Panc1 (cell line): ENCODE measurements at regions not wholly inside any gene's neighbourhood (a gene's known extent, or its start where the extent isn't known, plus 50 kb on each side); places are given as distances from the start of the nearest gene placed in this dataset.

Source experiments
- CTCF ChIP-seq: fragments of 450-650 bp; IDR thresholded peaks from 2 replicates; pipeline ENCODE4 v1.5.1; 2017; ENCODE audit warnings: mild to moderate bottlenecking
- SIN3A ChIP-seq: IDR thresholded peaks from 2 replicates; pipeline ENCODE4 v1.6.1; 2012; ENCODE audit warnings: low read depth, mild to moderate bottlenecking, low read length, moderate library complexity, borderline replicate concordance; ENCODE audit not compliant: insufficient read depth

DNA sequence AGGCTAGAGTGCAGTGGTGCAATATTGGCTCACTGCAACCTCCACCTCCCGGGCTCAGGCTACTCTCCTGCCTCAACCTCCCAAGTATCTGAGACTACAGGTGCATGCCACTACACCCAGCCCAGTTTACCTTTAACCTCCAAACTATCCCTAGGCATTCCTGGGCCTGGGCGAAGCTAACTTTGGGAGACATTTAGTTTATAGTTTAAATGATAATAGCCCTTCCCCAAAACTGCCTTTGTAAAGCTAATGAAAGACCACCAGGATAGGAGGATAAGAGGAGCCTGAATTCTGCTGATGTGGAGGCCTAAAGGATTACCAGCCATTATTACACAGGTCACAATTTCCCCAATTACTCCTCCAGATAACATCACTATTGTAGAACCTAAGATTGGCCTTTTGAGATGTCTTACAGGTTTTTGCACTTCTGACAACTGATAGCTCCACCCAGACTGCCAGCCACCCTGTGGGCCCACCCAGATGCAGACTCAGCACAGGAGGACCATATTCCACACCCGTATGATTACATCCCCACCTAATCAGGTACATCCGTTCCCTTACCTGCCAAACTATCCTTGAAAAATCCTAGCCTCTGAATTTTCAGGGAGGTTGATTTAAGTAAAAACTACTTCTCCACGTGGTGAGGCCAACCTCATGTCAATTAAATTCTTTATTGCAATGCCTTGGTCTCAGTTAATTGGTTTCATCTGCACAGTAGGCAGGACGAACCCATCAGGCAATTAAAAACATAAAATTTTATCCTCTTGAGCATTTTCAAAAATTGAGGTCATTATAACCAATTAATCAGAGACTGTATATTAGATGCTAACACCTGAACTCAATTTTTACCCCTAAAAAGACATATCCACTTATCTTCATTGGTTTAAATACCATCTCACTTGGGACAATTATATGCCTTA lies 62.3 kb upstream of the TMEM254 start:
- TF ChIP-seq CTCF (no peak), SIN3A (no peak)
